ENCODE measurements at regions not wholly inside any gene's neighbourhood (a gene's known extent, or its start where the extent isn't known, plus 50 kb on each side); places are given as distances from the start of the nearest gene placed in this dataset.

DNA sequence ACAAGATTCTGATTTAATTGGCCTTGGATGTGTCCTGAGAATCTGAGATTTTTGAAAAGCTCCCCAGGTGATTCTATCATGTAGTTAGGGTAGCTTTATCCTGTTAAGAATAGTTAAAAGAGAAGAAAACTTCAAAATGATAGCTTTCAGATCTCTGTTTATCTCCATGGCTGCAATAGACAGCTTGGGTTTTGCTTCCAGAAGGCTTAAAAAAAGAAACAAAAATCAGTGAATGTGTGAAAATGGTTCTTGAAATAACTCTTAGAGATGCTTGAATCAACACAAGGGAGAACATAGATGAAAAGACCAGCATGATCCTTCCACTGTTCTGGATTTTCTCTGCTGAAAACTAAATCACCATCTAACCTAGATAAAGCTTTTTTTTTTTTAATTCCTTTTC is 60.8 kb upstream of the TMC3 start (continued):
- TF ChIP-seq, protein P1, sequence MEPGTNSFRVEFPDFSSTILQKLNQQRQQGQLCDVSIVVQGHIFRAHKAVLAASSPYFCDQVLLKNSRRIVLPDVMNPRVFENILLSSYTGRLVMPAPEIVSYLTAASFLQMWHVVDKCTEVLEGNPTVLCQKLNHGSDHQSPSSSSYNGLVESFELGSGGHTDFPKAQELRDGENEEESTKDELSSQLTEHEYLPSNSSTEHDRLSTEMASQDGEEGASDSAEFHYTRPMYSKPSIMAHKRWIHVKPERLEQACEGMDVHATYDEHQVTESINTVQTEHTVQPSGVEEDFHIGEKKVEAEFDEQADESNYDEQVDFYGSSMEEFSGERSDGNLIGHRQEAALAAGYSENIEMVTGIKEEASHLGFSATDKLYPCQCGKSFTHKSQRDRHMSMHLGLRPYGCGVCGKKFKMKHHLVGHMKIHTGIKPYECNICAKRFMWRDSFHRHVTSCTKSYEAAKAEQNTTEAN (CRISPR knock-in tag; IDR thresholded peaks at IDR 0.05) = no peak
- TF ChIP-seq, protein P2, sequence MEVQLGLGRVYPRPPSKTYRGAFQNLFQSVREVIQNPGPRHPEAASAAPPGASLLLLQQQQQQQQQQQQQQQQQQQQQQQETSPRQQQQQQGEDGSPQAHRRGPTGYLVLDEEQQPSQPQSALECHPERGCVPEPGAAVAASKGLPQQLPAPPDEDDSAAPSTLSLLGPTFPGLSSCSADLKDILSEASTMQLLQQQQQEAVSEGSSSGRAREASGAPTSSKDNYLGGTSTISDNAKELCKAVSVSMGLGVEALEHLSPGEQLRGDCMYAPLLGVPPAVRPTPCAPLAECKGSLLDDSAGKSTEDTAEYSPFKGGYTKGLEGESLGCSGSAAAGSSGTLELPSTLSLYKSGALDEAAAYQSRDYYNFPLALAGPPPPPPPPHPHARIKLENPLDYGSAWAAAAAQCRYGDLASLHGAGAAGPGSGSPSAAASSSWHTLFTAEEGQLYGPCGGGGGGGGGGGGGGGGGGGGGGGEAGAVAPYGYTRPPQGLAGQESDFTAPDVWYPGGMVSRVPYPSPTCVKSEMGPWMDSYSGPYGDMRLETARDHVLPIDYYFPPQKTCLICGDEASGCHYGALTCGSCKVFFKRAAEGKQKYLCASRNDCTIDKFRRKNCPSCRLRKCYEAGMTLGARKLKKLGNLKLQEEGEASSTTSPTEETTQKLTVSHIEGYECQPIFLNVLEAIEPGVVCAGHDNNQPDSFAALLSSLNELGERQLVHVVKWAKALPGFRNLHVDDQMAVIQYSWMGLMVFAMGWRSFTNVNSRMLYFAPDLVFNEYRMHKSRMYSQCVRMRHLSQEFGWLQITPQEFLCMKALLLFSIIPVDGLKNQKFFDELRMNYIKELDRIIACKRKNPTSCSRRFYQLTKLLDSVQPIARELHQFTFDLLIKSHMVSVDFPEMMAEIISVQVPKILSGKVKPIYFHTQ (CRISPR knock-in tag; IDR thresholded peaks at IDR 0.05) = no peak
- TF ChIP-seq TCF7 (CRISPR knock-in tag; IDR thresholded peaks at IDR 0.05; ENCODE audit: low read depth) (no peak), NFE2L1 (CRISPR knock-in tag; IDR thresholded peaks at IDR 0.05) (no peak), IRF2 (CRISPR knock-in tag; IDR thresholded peaks at IDR 0.05; ENCODE audit: borderline replicate concordance, low read depth) (no peak)

DNA sequence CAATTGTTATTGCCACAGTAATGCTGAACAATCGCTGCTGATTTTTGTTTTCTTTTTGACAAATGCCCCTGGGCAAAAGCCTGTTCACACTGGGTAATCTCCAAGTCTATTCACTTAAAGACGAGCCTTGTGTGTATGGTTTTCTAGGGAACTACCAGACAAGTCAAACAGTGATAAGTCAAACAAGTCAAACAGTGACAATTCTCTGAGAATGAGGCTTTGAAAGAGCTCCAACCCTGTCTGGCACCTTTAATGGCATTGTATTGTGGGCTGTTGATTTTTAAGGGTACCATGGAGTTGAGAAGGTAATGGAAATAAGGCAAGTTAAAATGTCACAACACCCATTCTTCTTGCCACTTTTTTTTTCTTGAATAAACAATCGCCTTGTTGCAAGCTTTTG is 59.4 kb upstream of the TMC3 start:
- CTCF ChIA-PET = interaction anchor here (1.0 kb wide), 1 partner anchor 23 kb away, joined by 3 read pairs; no protein-coding TSS in a partner anchor
- TF ChIP-seq RELA (CRISPR knock-in tag; IDR thresholded peaks at IDR 0.05; ENCODE audit: borderline replicate concordance) = no peak
- no peak for TF ChIP-seq IRF2 (CRISPR knock-in tag; IDR thresholded peaks at IDR 0.05; ENCODE audit: borderline replicate concordance, low read depth)
- no peak for TF ChIP-seq KAT7 (CRISPR knock-in tag; IDR thresholded peaks at IDR 0.05; ENCODE audit: borderline replicate concordance)
- TF ChIP-seq ZNF671 (CRISPR knock-in tag; IDR thresholded peaks at IDR 0.05) = no peak
- TF ChIP-seq, protein P3, sequence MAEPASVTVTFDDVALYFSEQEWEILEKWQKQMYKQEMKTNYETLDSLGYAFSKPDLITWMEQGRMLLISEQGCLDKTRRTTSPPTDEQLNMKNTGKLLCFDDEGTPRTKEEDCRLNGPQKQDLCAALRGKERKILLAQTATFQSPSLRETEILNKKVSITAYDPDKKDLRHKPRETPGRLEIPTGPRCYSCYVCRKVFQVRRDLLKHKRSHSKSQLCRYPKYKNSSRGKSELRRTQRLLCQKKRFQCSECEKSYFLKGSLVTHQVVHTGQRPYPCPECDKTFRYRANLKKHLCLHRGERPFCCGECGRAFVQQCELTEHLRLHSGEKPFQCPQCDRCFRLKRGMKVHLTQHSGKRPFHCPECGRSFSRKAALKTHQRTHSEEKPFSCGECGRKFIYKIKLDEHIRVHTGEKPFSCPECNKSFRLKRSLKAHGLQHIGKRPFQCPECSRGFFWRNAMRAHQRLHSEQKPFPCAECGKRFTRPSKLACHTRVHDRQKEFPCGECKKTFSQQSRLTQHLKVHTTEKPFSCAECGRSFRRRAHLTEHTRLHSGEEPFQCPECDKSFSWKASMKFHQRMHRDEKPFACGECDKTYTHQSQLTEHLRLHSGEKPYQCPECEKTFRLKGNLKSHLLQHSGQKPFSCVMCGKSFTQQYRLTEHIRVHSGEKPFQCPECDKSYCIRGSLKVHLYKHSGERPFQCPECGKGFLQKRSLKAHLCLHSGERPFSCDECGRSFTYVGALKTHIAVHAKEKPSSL (CRISPR knock-in tag; conservative IDR thresholded peaks at IDR 0.05) = no peak
- no peak for TF ChIP-seq ZNF232 (CRISPR knock-in tag; IDR thresholded peaks at IDR 0.05)
- Mint-ChIP-seq H3K36me3 (no peaks in the 10 kb centered on the region), H3K4me1 (peaks cover 4% of the 10 kb centered on the region), H3K9me3 (peaks cover 4% of the 10 kb centered on the region; the same call in 1 of the 2 replicates), H3K4me3 (no peak overlapping the region), H3K27me3 (ENCODE audit: low read depth) (no peaks in the 10 kb centered on the region), H3K27ac (no peak overlapping the region)
- ATAC-seq (no peak), DNase-seq (ENCODE audit: low spot score) (no peak)
- POLR2A ChIA-PET = no interaction called here

DNA sequence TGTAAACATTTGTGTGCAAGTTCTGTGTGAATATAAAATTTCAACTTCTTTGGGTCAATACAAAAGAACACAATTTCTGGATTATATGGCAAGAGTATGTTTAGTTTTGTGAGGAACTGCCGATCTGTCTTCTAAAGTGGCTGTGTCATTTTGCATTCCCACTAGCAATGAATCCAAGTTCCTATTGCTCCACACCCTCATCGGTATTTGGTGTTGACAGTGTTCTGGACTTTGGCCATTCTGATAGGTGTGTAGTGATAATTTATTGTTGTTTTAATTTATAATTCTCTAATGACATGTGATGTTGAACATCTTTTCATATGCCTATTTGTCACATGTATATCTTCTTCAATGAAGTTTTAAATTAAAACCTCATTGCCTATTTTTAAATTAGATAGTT is 58.2 kb upstream of the TMC3 start:
- no peak for DNase-seq (ENCODE audit: low spot score)
- peaks cover 4% of the 10 kb centered on the region; the same call in 1 of the 2 replicates for H3K9me3 Mint-ChIP-seq
- peaks cover 10% of the 10 kb centered on the region for H3K4me1 Mint-ChIP-seq
- POLR2A ChIA-PET = no interaction called here
- H3K27ac Mint-ChIP-seq = no peak overlapping the region
- CTCF ChIA-PET = no interaction called here
- no peak overlapping the region for H3K4me3 Mint-ChIP-seq
- H3K36me3 Mint-ChIP-seq = no peaks in the 10 kb centered on the region
- ATAC-seq = no peak
- TF ChIP-seq NR1H2 (CRISPR knock-in tag; IDR thresholded peaks at IDR 0.05) = no peak
- TF ChIP-seq, protein P4, sequence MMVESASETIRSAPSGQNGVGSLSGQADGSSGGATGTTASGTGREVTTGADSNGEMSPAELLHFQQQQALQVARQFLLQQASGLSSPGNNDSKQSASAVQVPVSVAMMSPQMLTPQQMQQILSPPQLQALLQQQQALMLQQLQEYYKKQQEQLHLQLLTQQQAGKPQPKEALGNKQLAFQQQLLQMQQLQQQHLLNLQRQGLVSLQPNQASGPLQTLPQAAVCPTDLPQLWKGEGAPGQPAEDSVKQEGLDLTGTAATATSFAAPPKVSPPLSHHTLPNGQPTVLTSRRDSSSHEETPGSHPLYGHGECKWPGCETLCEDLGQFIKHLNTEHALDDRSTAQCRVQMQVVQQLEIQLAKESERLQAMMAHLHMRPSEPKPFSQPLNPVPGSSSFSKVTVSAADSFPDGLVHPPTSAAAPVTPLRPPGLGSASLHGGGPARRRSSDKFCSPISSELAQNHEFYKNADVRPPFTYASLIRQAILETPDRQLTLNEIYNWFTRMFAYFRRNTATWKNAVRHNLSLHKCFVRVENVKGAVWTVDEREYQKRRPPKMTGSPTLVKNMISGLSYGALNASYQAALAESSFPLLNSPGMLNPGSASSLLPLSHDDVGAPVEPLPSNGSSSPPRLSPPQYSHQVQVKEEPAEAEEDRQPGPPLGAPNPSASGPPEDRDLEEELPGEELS (CRISPR knock-in tag; IDR thresholded peaks at IDR 0.05) = no peak
- TF ChIP-seq TCF7 (CRISPR knock-in tag; IDR thresholded peaks at IDR 0.05; ENCODE audit: low read depth) = no peak
- no peak for TF ChIP-seq IRF2 (CRISPR knock-in tag; IDR thresholded peaks at IDR 0.05; ENCODE audit: borderline replicate concordance, low read depth)
- no peaks in the 10 kb centered on the region for H3K27me3 Mint-ChIP-seq (ENCODE audit: low read depth)

DNA sequence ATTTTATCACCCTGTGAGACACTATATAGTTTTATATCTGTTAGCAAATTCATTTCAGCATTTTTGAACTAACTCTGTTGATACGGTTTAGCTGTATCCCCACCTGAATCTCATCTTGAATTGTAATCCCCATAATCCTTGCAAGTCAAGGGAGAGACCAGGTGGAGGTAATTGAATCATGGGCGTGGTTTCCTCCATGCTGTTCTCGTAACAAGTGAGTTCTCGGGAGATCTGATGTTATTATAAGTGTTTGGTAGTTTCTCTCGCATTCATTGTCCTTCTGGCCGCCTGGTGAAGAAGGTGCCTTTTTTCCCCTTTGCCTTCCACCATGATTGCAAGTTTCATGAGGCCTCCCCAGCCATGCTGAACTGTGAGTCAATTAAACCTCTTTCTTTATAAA is 53.2 kb upstream of the TMC3 start:
- H3K4me1 Mint-ChIP-seq = peaks cover 16% of the 10 kb centered on the region
- no peak overlapping the region for H3K27ac Mint-ChIP-seq
- H3K9me3 Mint-ChIP-seq = peaks cover 9% of the 10 kb centered on the region
- ATAC-seq (peak; percentile 59; the same call in 1 of the 2 replicates), DNase-seq (ENCODE audit: low spot score) (no peak)
- POLR2A ChIA-PET = no interaction called here
- H3K4me3 Mint-ChIP-seq = no peak overlapping the region
- H3K36me3 Mint-ChIP-seq = no peaks in the 10 kb centered on the region
- CTCF ChIA-PET = no interaction called here
- no peaks in the 10 kb centered on the region for H3K27me3 Mint-ChIP-seq (ENCODE audit: low read depth)
- no peak for TF ChIP-seq ZNF317 (CRISPR knock-in tag; IDR thresholded peaks at IDR 0.05; ENCODE audit: borderline replicate concordance, low read depth)
- TF ChIP-seq, protein P5, sequence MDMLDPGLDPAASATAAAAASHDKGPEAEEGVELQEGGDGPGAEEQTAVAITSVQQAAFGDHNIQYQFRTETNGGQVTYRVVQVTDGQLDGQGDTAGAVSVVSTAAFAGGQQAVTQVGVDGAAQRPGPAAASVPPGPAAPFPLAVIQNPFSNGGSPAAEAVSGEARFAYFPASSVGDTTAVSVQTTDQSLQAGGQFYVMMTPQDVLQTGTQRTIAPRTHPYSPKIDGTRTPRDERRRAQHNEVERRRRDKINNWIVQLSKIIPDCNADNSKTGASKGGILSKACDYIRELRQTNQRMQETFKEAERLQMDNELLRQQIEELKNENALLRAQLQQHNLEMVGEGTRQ (CRISPR knock-in tag; IDR thresholded peaks at IDR 0.05) = no peak
- TF ChIP-seq, protein P6, sequence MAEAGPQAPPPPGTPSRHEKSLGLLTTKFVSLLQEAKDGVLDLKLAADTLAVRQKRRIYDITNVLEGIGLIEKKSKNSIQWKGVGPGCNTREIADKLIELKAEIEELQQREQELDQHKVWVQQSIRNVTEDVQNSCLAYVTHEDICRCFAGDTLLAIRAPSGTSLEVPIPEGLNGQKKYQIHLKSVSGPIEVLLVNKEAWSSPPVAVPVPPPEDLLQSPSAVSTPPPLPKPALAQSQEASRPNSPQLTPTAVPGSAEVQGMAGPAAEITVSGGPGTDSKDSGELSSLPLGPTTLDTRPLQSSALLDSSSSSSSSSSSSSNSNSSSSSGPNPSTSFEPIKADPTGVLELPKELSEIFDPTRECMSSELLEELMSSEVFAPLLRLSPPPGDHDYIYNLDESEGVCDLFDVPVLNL (CRISPR knock-in tag; IDR thresholded peaks at IDR 0.05; ENCODE audit: borderline replicate concordance, low read depth) = no peak
- no peak for TF ChIP-seq ZBTB21 (CRISPR knock-in tag; IDR thresholded peaks at IDR 0.05; ENCODE audit: borderline replicate concordance)
